ENCODE measurements at regions not wholly inside any gene's neighbourhood (a gene's known extent, or its start where the extent isn't known, plus 50 kb on each side); places are given as distances from the start of the nearest gene placed in this dataset.

- no peak for TF ChIP-seq CTBP2 (IDR thresholded peaks at IDR 0.05; ENCODE audit: borderline replicate concordance, insufficient read depth, insufficient read length, low read length)
- TF ChIP-seq JUND (IDR thresholded peaks at IDR 0.05; ENCODE audit: low read length) = no peak
- no peak for TF ChIP-seq GABPA (IDR thresholded peaks at IDR 0.05; ENCODE audit: borderline replicate concordance, insufficient read depth, low read length)
- TF ChIP-seq CTCF (IDR thresholded peaks at IDR 0.05; ENCODE audit: control extremely low read depth in 1 of 3, insufficient read depth in 1 of 3, low read depth in 1 of 3, low read length in 3 of 3) = no peak
- TF ChIP-seq SIN3A (conservative IDR thresholded peaks at IDR 0.05 in 1 of 2, IDR thresholded peaks at IDR 0.05 in 1 of 2; ENCODE audit: low read depth in 1 of 2, low read length in 2 of 2) = no peak
- TF ChIP-seq, protein P1, sequence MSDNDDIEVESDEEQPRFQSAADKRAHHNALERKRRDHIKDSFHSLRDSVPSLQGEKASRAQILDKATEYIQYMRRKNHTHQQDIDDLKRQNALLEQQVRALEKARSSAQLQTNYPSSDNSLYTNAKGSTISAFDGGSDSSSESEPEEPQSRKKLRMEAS (IDR thresholded peaks at IDR 0.05) = no peak
Observed at GRCh38 chr13:69109891-69110525, 997.6 kb upstream of the ATXN8OS start (continued).

All from H1 (cell line).